IPS-18c (cell line): ENCODE measurements at regions not wholly inside any gene's neighbourhood (a gene's known extent, or its start where the extent isn't known, plus 50 kb on each side); places are given as distances from the start of the nearest gene placed in this dataset.
"Not testable (repeated sequence)": the region's sequence is repeated elsewhere in the genome, so short reads cannot be mapped to it uniquely, and the experiment has no call there.

Source experiments
- H3K4me3 ChIP-seq: 2 replicates; pipeline ENCODE4 v1.7.0; 2013; ENCODE audit warnings: low read depth, mild to moderate bottlenecking, low read length, moderate library complexity; ENCODE audit not compliant: insufficient read depth
- H3K9me3 ChIP-seq: one replicate; pipeline ENCODE4 v1.6.1; 2013; ENCODE audit warnings: mild to moderate bottlenecking, low read length, moderate library complexity; ENCODE audit not compliant: control insufficient read depth, insufficient read depth

GRCh38 chr6:106823058-106823457, 151.5 kb downstream of the CD24 start:
- no peaks in the 10 kb centered on the region for H3K9me3 ChIP-seq
- no peak overlapping the region for H3K4me3 ChIP-seq

- H3K9me3 ChIP-seq = no peaks in the 10 kb centered on the region
- no peak overlapping the region for H3K4me3 ChIP-seq
Observed at GRCh38 chr6:106820412-106820852, 154.1 kb downstream of the CD24 start.

- Histone ChIP-seq H3K9me3 (peaks cover 5% of the 10 kb centered on the region), H3K4me3 (no peak overlapping the region)
Observed at GRCh38 chr6:106811088-106811686, 163.3 kb downstream of the CD24 start.

GRCh38 chr6:106808758-106809157, 165.8 kb downstream of the CD24 start:
- H3K4me3 ChIP-seq = no peak overlapping the region
- H3K9me3 ChIP-seq = peaks cover 5% of the 10 kb centered on the region

GRCh38 chr6:106807947-106808611, 166.4 kb downstream of the CD24 start:
- Histone ChIP-seq H3K4me3 (no peak overlapping the region), H3K9me3 (peaks cover 3% of the 10 kb centered on the region)

GRCh38 chr6:106806253-106806652, 168.3 kb downstream of the CD24 start:
- H3K4me3 ChIP-seq, H3K9me3 ChIP-seq: not testable (repeated sequence)

- H3K4me3 ChIP-seq = no peak overlapping the region
- peaks cover 3% of the 10 kb centered on the region for H3K9me3 ChIP-seq
Observed at GRCh38 chr6:106805771-106806170, 168.8 kb downstream of the CD24 start.

GRCh38 chr6:106804346-106805335, 169.9 kb downstream of the CD24 start:
- H3K4me3 ChIP-seq = no peak overlapping the region
- H3K9me3 ChIP-seq = peaks cover 3% of the 10 kb centered on the region

- no peaks in the 10 kb centered on the region for H3K9me3 ChIP-seq
- no peak overlapping the region for H3K4me3 ChIP-seq
Observed at GRCh38 chr6:106803188-106803587, 171.3 kb downstream of the CD24 start.

GRCh38 chr6:106802139-106802538, 172.4 kb downstream of the CD24 start:
- H3K4me3 ChIP-seq = no peak overlapping the region

GRCh38 chr6:106801256-106801655, 171.9 kb downstream of the QRSL1 start:
- Histone ChIP-seq H3K4me3 (no peak overlapping the region), H3K9me3 (no peaks in the 10 kb centered on the region)

More at GRCh38 chr6:106802139-106802538, 172.4 kb downstream of the CD24 start:
- H3K9me3 ChIP-seq = no peaks in the 10 kb centered on the region

GRCh38 chr6:106800379-106800778, 171.0 kb downstream of the QRSL1 start:
- Histone ChIP-seq H3K4me3 (no peak overlapping the region), H3K9me3 (no peaks in the 10 kb centered on the region)

- H3K4me3 ChIP-seq = no peak overlapping the region
Observed at GRCh38 chr6:106799031-106799894, 169.9 kb downstream of the QRSL1 start.

GRCh38 chr6:106797186-106797585, 167.8 kb downstream of the QRSL1 start:
- Histone ChIP-seq H3K9me3 (no peaks in the 10 kb centered on the region), H3K4me3 (no peak overlapping the region)

More at GRCh38 chr6:106799031-106799894, 169.9 kb downstream of the QRSL1 start:
- no peaks in the 10 kb centered on the region for H3K9me3 ChIP-seq

GRCh38 chr6:106796781-106797180, 167.4 kb downstream of the QRSL1 start:
- H3K9me3 ChIP-seq = no peaks in the 10 kb centered on the region
- no peak overlapping the region for H3K4me3 ChIP-seq

- H3K9me3 ChIP-seq = no peaks in the 10 kb centered on the region
- H3K4me3 ChIP-seq = no peak overlapping the region
Observed at GRCh38 chr6:106794129-106794528, 164.8 kb downstream of the QRSL1 start.
